ENCODE measurements at regions not wholly inside any gene's neighbourhood (a gene's known extent, or its start where the extent isn't known, plus 50 kb on each side); places are given as distances from the start of the nearest gene placed in this dataset.

DNA sequence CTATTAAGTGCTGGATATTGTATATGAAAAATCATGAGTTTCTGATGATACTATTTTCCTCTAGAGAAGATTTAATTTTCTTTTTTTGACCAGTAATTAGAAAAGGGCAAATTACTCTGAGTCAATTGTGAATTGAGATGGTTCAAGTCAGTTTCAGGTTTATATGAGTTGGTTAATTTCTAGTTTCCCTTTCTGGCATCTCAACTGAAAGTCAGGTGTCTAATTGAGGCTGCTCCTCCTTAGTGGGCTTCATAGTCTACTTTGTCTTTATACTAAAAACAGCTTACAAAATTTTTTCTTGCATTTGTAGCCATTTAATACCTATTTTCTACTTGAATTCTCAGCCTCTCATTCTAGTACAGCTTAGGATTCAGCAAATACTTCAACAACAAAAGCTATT, 387.3 kb downstream of the RPS6KC1 start:
- TF ChIP-seq CTCF (IDR thresholded peaks at IDR 0.05; ENCODE audit: low read depth, low read length) (no peak), EZH2phosphoT487 (IDR thresholded peaks at IDR 0.05; ENCODE audit: low read depth) (no peak)
